Midbrain (tissue), 1 donor: ENCODE measurements at regions not wholly inside any gene's neighbourhood (a gene's known extent, or its start where the extent isn't known, plus 50 kb on each side); places are given as distances from the start of the nearest gene placed in this dataset.

Source experiments
- DNase-seq: peaks from one replicate; lab custom pipeline; 2025; lab: John Stamatoyannopoulos, UW

GRCh38 chr9:73665253-73665652, 513.6 kb downstream of the ANXA1 start:
- DNase-seq, result no peak

GRCh38 chr9:73667749-73668148, 516.1 kb downstream of the ANXA1 start:
- no peak for DNase-seq

- no peak for DNase-seq
Observed at GRCh38 chr9:73680831-73681230, 529.2 kb downstream of the ANXA1 start.

GRCh38 chr9:73682789-73683188, 531.1 kb downstream of the ANXA1 start:
- no peak for DNase-seq

GRCh38 chr9:73683862-73684591, 532.4 kb downstream of the ANXA1 start:
- peak; percentile 10 for DNase-seq

GRCh38 chr9:73684601-73685000, 532.9 kb downstream of the ANXA1 start:
- DNase-seq, result no peak

GRCh38 chr9:73685786-73686185, 534.1 kb downstream of the ANXA1 start:
- no peak for DNase-seq

- DNase-seq, result peak; percentile 45
Observed at GRCh38 chr9:73689051-73689870, 537.6 kb downstream of the ANXA1 start.

- DNase-seq, result no peak
Observed at GRCh38 chr9:73701415-73702057, 549.9 kb downstream of the ANXA1 start.

GRCh38 chr9:73714294-73714693, 562.6 kb downstream of the ANXA1 start:
- no peak for DNase-seq

- no peak for DNase-seq
Observed at GRCh38 chr9:73715591-73715990, 563.9 kb downstream of the ANXA1 start.

GRCh38 chr9:73719660-73720059, 568.0 kb downstream of the ANXA1 start:
- no peak for DNase-seq

- DNase-seq, result no peak
Observed at GRCh38 chr9:73720601-73721000, 568.9 kb downstream of the ANXA1 start.

GRCh38 chr9:73736270-73736669, 584.6 kb downstream of the ANXA1 start:
- DNase-seq, result no peak

GRCh38 chr9:73738741-73739530, 587.3 kb downstream of the ANXA1 start:
- no peak for DNase-seq

GRCh38 chr9:73741316-73741715, 589.7 kb downstream of the ANXA1 start:
- DNase-seq, result no peak

- no peak for DNase-seq
Observed at GRCh38 chr9:73742412-73742811, 590.7 kb downstream of the ANXA1 start.

- DNase-seq, result no peak
Observed at GRCh38 chr9:73743826-73744225, 592.2 kb downstream of the ANXA1 start.

GRCh38 chr9:73745598-73745997, 593.9 kb downstream of the ANXA1 start:
- no peak for DNase-seq

GRCh38 chr9:73753171-73753570, 601.5 kb downstream of the ANXA1 start:
- DNase-seq, result no peak

GRCh38 chr9:73761905-73762304, 610.2 kb downstream of the ANXA1 start:
- no peak for DNase-seq

- no peak for DNase-seq
Observed at GRCh38 chr9:73773896-73774295, 622.2 kb downstream of the ANXA1 start.
